GM20000 (cell line): ENCODE measurements at regions not wholly inside any gene's neighbourhood (a gene's known extent, or its start where the extent isn't known, plus 50 kb on each side); places are given as distances from the start of the nearest gene placed in this dataset.

Experiments used
- DNase-seq: peaks from one replicate; pipeline ENCODE4 v3.0.0; 2012; ENCODE audit warnings: low spot score
- CTCF ChIP-seq: IDR thresholded peaks from 2 replicates; pipeline ENCODE4 v1.5.1; 2012; ENCODE audit warnings: mild to moderate bottlenecking, control low read depth; ENCODE audit errors: extremely low read depth, missing control alignments

GRCh38 chr3:66604481-66604880, 103.7 kb upstream of the LRIG1 start:
- no peak for DNase-seq
- no peak for TF ChIP-seq CTCF

- DNase-seq, result no peak
- TF ChIP-seq CTCF, result no peak
Observed at GRCh38 chr3:66606126-66606525, 105.3 kb upstream of the LRIG1 start.

- TF ChIP-seq CTCF, result no peak
- DNase-seq, result no peak
Observed at GRCh38 chr3:66606868-66607267, 106.0 kb upstream of the LRIG1 start.

GRCh38 chr3:66609660-66610561, 109.1 kb upstream of the LRIG1 start:
- no peak for DNase-seq
- no peak for TF ChIP-seq CTCF

- TF ChIP-seq CTCF, result no peak
- no peak for DNase-seq
Observed at GRCh38 chr3:66610562-66610909, 109.7 kb upstream of the LRIG1 start.

GRCh38 chr3:66615643-66616301, 115.0 kb upstream of the LRIG1 start:
- no peak for DNase-seq
- TF ChIP-seq CTCF, result no peak

GRCh38 chr3:66617351-66617750, 116.5 kb upstream of the LRIG1 start:
- DNase-seq, result no peak
- no peak for TF ChIP-seq CTCF
